IPS-20b (cell line): ENCODE measurements at regions not wholly inside any gene's neighbourhood (a gene's known extent, or its start where the extent isn't known, plus 50 kb on each side); places are given as distances from the start of the nearest gene placed in this dataset.

Experiments
- H3K27ac ChIP-seq: one replicate; pipeline ENCODE4 v1.5.1; 2013; ENCODE audit warnings: low read length
- H3K27me3 ChIP-seq: 2 replicates; pipeline ENCODE4 v1.6.1; 2013; ENCODE audit warnings: mild to moderate bottlenecking, low read length, inconsistent platforms; ENCODE audit not compliant: insufficient read depth
- H3K36me3 ChIP-seq: 2 replicates; pipeline ENCODE4 v1.6.1; 2013; ENCODE audit warnings: low read depth, mild to moderate bottlenecking, inconsistent platforms, low read length, moderate library complexity; ENCODE audit not compliant: insufficient read depth
- H3K4me1 ChIP-seq: 2 replicates; pipeline ENCODE4 v1.6.1; 2013; ENCODE audit warnings: mild to moderate bottlenecking, control low read depth, inconsistent platforms, low read length, moderate library complexity; ENCODE audit not compliant: insufficient read depth
- H3K4me3 ChIP-seq: 2 replicates; pipeline ENCODE4 v1.5.1; 2013; ENCODE audit warnings: mild to moderate bottlenecking, low read length, inconsistent platforms
- H3K9ac ChIP-seq: 2 replicates; pipeline ENCODE4 v1.6.1; 2013; ENCODE audit warnings: low read depth, mild to moderate bottlenecking, inconsistent platforms, low read length, moderate library complexity
- H3K9me3 ChIP-seq: 2 replicates; pipeline ENCODE4 v1.6.1; 2013; ENCODE audit warnings: mild to moderate bottlenecking, low read depth, low read length, inconsistent platforms; ENCODE audit not compliant: insufficient read depth

DNA sequence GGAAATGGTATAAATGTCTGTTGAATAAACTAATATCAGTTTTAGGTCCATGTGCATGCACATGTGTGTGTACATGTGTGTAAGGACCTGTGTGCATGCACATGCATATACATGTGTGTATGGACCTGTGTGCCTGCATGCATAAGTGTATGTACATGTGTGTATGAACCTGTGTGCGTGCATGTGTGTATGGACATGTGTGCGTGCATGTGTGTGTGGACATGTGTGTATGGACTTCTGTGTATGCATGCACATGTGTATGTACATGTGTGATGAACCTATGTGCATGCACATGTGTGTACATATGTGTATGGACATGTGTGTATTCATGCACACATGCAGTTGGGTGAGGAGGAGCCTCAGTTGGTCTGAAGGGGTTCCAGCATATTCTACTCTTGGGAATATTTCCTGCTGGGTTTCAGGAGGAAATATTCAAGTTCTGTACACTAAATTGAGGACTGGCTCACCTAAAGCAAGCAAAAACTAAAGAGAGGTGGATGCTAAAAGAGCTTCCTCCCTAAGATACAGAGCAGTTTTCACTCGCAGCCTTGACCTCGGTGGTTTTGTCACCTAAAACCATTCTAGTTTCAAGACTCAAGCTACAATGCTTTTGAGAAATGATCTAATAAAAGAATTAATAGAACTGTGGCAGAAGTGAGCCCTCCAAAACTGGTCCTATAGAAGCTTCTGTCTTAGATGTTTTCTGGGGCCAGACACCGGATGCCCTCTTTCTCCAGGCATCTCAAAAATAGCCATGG, 742.8 kb downstream of the MAFB start:
- Histone ChIP-seq H3K9ac (no peak overlapping the region), H3K27ac (no peak overlapping the region), H3K36me3 (no peaks in the 10 kb centered on the region)

GRCh38 chr20:39944861-39945260, 744.2 kb downstream of the MAFB start:
- Histone ChIP-seq H3K27ac (no peak overlapping the region), H3K9me3 (no peaks in the 10 kb centered on the region), H3K9ac (no peak overlapping the region)

More for the DNA sequence above, 742.8 kb downstream of the MAFB start:
- no peaks in the 10 kb centered on the region for H3K9me3 ChIP-seq
- no peaks in the 10 kb centered on the region for H3K4me1 ChIP-seq
- no peaks in the 10 kb centered on the region for H3K27me3 ChIP-seq
- no peak overlapping the region for H3K4me3 ChIP-seq

DNA sequence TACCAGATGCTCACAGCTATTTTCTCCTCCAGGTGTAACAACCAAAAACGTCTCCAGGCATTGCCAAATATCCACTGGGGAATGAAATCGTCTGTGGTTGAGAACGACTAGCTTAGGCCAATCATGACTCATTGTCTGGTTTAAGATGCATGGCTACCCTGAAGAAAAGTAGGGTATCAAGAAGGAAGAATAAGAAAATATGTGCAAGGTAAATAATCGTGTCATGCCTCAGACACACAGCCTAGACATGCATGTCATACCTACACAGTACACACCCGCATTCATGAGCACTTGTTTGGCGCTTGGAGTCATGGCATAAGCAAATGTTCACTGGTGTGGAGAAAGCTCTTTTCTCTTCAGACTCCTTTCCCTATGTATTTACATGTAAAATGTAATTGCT, 745.7 kb downstream of the MAFB start:
- Histone ChIP-seq H3K27me3 (no peaks in the 10 kb centered on the region), H3K9ac (no peak overlapping the region), H3K36me3 (no peaks in the 10 kb centered on the region), H3K27ac (no peak overlapping the region), H3K4me3 (no peak overlapping the region), H3K9me3 (no peaks in the 10 kb centered on the region), H3K4me1 (no peaks in the 10 kb centered on the region)

More at GRCh38 chr20:39944861-39945260, 744.2 kb downstream of the MAFB start:
- H3K4me1 ChIP-seq, result no peaks in the 10 kb centered on the region
- H3K36me3 ChIP-seq, result no peaks in the 10 kb centered on the region
- H3K27me3 ChIP-seq, result no peaks in the 10 kb centered on the region
- H3K4me3 ChIP-seq, result no peak overlapping the region

DNA sequence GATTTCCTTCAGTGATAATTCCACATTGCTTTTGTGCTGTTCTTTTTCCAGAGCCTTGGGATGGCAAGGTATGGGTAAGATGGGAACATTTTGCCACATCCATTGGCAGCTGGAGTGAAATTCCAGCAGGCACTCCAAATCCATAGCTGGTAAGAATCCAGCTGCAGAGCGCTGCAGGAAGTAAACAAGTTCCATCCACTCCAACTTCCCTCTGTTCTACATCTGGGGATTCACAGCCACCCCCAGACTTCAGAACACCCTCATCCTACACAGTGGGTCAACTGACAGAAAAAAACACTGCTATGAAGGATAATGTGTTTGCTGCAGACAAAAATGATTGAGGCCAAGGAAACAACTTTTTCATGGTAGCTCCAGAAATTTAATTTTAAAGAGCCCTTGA, 747.8 kb downstream of the MAFB start:
- Histone ChIP-seq H3K9ac (no peak overlapping the region), H3K4me1 (no peaks in the 10 kb centered on the region), H3K36me3 (no peaks in the 10 kb centered on the region), H3K4me3 (no peak overlapping the region), H3K27ac (no peak overlapping the region), H3K27me3 (no peaks in the 10 kb centered on the region), H3K9me3 (no peaks in the 10 kb centered on the region)

GRCh38 chr20:39939241-39939865, 749.7 kb downstream of the MAFB start:
- Histone ChIP-seq H3K9me3 (no peaks in the 10 kb centered on the region), H3K4me3 (no peak overlapping the region), H3K27me3 (no peaks in the 10 kb centered on the region), H3K4me1 (no peaks in the 10 kb centered on the region), H3K9ac (no peak overlapping the region), H3K36me3 (no peaks in the 10 kb centered on the region), H3K27ac (no peak overlapping the region)

DNA sequence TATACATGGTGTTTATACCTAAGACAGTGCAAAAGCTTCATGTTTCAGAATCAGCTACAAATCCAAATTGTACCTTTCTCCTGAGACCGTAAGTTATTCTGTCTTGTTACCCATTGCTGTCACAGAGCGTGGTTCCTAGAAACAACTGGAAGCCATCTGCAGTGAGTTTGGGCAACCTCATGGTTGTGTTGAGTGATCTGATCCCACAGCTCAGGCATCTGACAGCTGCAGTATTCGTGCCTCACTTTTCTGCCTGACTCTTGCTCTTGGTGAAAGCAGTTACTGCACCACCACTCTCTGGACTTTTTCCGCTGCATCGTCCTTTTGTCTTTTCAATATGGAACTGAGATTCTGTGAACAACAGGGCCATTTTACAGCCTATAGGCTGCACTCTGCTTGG, 752.6 kb downstream of the MAFB start:
- no peaks in the 10 kb centered on the region for H3K27me3 ChIP-seq
- H3K27ac ChIP-seq, result no peak overlapping the region
- H3K9ac ChIP-seq, result no peak overlapping the region
- H3K9me3 ChIP-seq, result no peaks in the 10 kb centered on the region
- no peaks in the 10 kb centered on the region for H3K4me1 ChIP-seq
- H3K4me3 ChIP-seq, result no peak overlapping the region
- no peaks in the 10 kb centered on the region for H3K36me3 ChIP-seq

- H3K4me3 ChIP-seq, result no peak overlapping the region
- no peaks in the 10 kb centered on the region for H3K36me3 ChIP-seq
- H3K27ac ChIP-seq, result no peak overlapping the region
- H3K27me3 ChIP-seq, result no peaks in the 10 kb centered on the region
- H3K9me3 ChIP-seq, result no peaks in the 10 kb centered on the region
- H3K9ac ChIP-seq, result no peak overlapping the region
- no peaks in the 10 kb centered on the region for H3K4me1 ChIP-seq
These were observed 753.1 kb downstream of the MAFB start for GRCh38 chr20:39935901-39936300.

- Histone ChIP-seq H3K27ac (no peak overlapping the region), H3K36me3 (no peaks in the 10 kb centered on the region), H3K9me3 (no peaks in the 10 kb centered on the region), H3K9ac (no peak overlapping the region), H3K27me3 (no peaks in the 10 kb centered on the region), H3K4me1 (no peaks in the 10 kb centered on the region), H3K4me3 (no peak overlapping the region)
These were observed 772.7 kb downstream of the MAFB start for GRCh38 chr20:39916236-39916765.

GRCh38 chr20:39913274-39913673, 775.8 kb downstream of the MAFB start:
- H3K27me3 ChIP-seq, result no peaks in the 10 kb centered on the region
- no peaks in the 10 kb centered on the region for H3K36me3 ChIP-seq
- H3K9ac ChIP-seq, result no peak overlapping the region
- no peak overlapping the region for H3K4me3 ChIP-seq
- no peaks in the 10 kb centered on the region for H3K9me3 ChIP-seq
- no peaks in the 10 kb centered on the region for H3K4me1 ChIP-seq
- no peak overlapping the region for H3K27ac ChIP-seq

GRCh38 chr20:39911497-39911896, 777.5 kb downstream of the MAFB start:
- no peaks in the 10 kb centered on the region for H3K27me3 ChIP-seq
- H3K9me3 ChIP-seq, result no peaks in the 10 kb centered on the region
- no peak overlapping the region for H3K9ac ChIP-seq
- H3K4me3 ChIP-seq, result no peak overlapping the region
- H3K27ac ChIP-seq, result no peak overlapping the region
- H3K4me1 ChIP-seq, result no peaks in the 10 kb centered on the region
- no peaks in the 10 kb centered on the region for H3K36me3 ChIP-seq

- Histone ChIP-seq H3K4me3 (no peak overlapping the region), H3K27ac (no peak overlapping the region), H3K9ac (no peak overlapping the region), H3K36me3 (no peaks in the 10 kb centered on the region), H3K27me3 (no peaks in the 10 kb centered on the region), H3K9me3 (no peaks in the 10 kb centered on the region), H3K4me1 (no peaks in the 10 kb centered on the region)
These were observed 778.5 kb downstream of the MAFB start for GRCh38 chr20:39910536-39910935.

GRCh38 chr20:39909447-39909846, 779.6 kb downstream of the MAFB start:
- Histone ChIP-seq H3K27me3 (no peaks in the 10 kb centered on the region), H3K9ac (no peak overlapping the region)

More at GRCh38 chr20:39909447-39909846, 779.6 kb downstream of the MAFB start:
- H3K4me1 ChIP-seq, result no peaks in the 10 kb centered on the region
- no peak overlapping the region for H3K27ac ChIP-seq
- no peaks in the 10 kb centered on the region for H3K9me3 ChIP-seq
- no peaks in the 10 kb centered on the region for H3K36me3 ChIP-seq
- no peak overlapping the region for H3K4me3 ChIP-seq
